ENCODE measurements at regions not wholly inside any gene's neighbourhood (a gene's known extent, or its start where the extent isn't known, plus 50 kb on each side); places are given as distances from the start of the nearest gene placed in this dataset.

DNA sequence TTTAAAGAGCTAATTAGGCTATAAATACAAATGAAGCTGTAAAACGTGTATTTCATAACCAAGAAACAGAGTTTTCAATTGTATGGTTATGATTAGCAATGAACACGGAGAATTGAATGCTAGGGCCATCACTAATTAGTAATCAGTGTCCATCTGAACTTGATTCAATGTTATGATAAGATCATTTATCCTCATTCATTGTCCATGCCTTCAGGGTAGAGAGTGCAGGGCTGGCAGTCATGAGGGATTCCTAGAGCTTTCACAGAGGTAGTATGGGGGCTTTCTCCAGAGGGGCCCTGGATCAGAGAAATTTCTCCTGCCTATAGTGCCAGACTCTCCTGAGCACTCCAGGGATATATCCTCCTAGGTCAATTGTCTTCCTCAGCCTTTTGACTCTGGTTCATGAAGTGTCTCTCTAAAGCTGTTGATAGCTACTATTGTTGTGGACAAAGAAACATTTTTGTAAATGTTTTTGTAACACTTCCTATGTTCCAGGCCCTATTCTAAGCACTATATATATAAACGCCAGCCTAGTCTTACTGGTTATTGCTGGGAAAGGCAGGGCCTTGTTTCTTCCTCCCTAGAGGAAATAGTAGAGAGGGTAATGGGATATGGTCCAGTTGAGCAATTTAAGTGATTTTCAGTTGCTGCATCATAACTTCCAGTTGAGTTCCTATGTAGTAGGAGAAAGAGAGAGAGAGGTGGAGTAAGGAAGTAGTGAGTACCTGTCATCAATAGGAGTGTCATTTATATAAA is 249.0 kb downstream of the NFKBIZ start:
- Histone ChIP-seq H3K79me2 (ENCODE audit: low read length) (no peaks in the 10 kb centered on the region), H3K9me2 (replicated peaks; ENCODE audit: insufficient read depth, low read length) (no peaks in the 10 kb centered on the region), H3K27me3 (replicated peaks; ENCODE audit: insufficient read depth, low read length) (no peaks in the 10 kb centered on the region), H3F3A (ENCODE audit: insufficient read depth, low read length) (no peaks in the 10 kb centered on the region), H3K4me1 (ENCODE audit: low read length) (peaks cover 28% of the 10 kb centered on the region), H3K4me3 (ENCODE audit: low read length) (no peak overlapping the region), H3K36me3 (replicated peaks; ENCODE audit: insufficient read depth, low read length) (no peaks in the 10 kb centered on the region), H3K9ac (ENCODE audit: low read length) (no peak overlapping the region), H2AFZ (ENCODE audit: low read length) (no peak overlapping the region), H3K4me2 (ENCODE audit: low read depth, low read length) (no peak overlapping the region), H4K20me1 (ENCODE audit: insufficient read depth, low read length) (no peaks in the 10 kb centered on the region), H3K27ac (ENCODE audit: low read length) (no peak overlapping the region), H3K9me3 (replicated peaks; ENCODE audit: insufficient read depth, low read length) (no peaks in the 10 kb centered on the region)
- no peak for DNase-seq
- TF ChIP-seq EZH2phosphoT487 (IDR thresholded peaks at IDR 0.05; ENCODE audit: low read length) (no peak), EZH2 (optimal IDR thresholded peaks at IDR 0.05; ENCODE audit: low read depth, low read length) (no peak)
- TF ChIP-seq, protein P1, sequence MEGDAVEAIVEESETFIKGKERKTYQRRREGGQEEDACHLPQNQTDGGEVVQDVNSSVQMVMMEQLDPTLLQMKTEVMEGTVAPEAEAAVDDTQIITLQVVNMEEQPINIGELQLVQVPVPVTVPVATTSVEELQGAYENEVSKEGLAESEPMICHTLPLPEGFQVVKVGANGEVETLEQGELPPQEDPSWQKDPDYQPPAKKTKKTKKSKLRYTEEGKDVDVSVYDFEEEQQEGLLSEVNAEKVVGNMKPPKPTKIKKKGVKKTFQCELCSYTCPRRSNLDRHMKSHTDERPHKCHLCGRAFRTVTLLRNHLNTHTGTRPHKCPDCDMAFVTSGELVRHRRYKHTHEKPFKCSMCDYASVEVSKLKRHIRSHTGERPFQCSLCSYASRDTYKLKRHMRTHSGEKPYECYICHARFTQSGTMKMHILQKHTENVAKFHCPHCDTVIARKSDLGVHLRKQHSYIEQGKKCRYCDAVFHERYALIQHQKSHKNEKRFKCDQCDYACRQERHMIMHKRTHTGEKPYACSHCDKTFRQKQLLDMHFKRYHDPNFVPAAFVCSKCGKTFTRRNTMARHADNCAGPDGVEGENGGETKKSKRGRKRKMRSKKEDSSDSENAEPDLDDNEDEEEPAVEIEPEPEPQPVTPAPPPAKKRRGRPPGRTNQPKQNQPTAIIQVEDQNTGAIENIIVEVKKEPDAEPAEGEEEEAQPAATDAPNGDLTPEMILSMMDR (IDR thresholded peaks at IDR 0.05; ENCODE audit: low read length), result no peak

DNA sequence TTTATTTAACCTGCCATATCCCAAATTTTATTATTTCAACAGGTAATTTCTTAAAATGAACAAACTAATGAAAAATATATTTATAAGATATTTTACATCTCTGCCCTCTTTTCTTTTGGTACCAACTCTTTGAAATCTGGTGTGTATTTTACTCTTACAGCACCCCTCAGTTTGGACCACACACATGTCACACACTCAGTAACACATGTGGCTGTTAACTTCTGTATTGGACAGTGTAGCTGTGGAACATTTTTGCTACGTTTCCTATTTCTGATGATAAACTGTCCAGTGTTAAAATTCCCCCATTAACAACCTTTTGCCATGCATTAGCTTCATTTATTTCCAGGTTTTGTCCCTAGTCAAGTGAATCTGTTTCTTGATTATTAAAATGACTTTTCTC is 250.6 kb downstream of the NFKBIZ start:
- no peaks in the 10 kb centered on the region for H3F3A ChIP-seq (ENCODE audit: insufficient read depth, low read length)
- H3K9ac ChIP-seq (ENCODE audit: low read length), result no peak overlapping the region
- TF ChIP-seq EZH2phosphoT487 (IDR thresholded peaks at IDR 0.05; ENCODE audit: low read length), result no peak
- TF ChIP-seq, protein P1 (IDR thresholded peaks at IDR 0.05; ENCODE audit: low read length), result no peak
- no peak for TF ChIP-seq EZH2 (optimal IDR thresholded peaks at IDR 0.05; ENCODE audit: low read depth, low read length)
- no peaks in the 10 kb centered on the region for H3K9me3 ChIP-seq (replicated peaks; ENCODE audit: insufficient read depth, low read length)
- H3K27ac ChIP-seq (ENCODE audit: low read length), result no peak overlapping the region
- no peak overlapping the region for H3K4me2 ChIP-seq (ENCODE audit: low read depth, low read length)
- H4K20me1 ChIP-seq (ENCODE audit: insufficient read depth, low read length), result no peaks in the 10 kb centered on the region
- H3K79me2 ChIP-seq (ENCODE audit: low read length), result no peaks in the 10 kb centered on the region
- H2AFZ ChIP-seq (ENCODE audit: low read length), result no peak overlapping the region
- H3K36me3 ChIP-seq (replicated peaks; ENCODE audit: insufficient read depth, low read length), result no peaks in the 10 kb centered on the region
- peaks cover 25% of the 10 kb centered on the region for H3K4me1 ChIP-seq (ENCODE audit: low read length)
- H3K9me2 ChIP-seq (replicated peaks; ENCODE audit: insufficient read depth, low read length), result no peaks in the 10 kb centered on the region
- DNase-seq, result no peak
- no peaks in the 10 kb centered on the region for H3K27me3 ChIP-seq (replicated peaks; ENCODE audit: insufficient read depth, low read length)
- H3K4me3 ChIP-seq (ENCODE audit: low read length), result no peak overlapping the region

DNA sequence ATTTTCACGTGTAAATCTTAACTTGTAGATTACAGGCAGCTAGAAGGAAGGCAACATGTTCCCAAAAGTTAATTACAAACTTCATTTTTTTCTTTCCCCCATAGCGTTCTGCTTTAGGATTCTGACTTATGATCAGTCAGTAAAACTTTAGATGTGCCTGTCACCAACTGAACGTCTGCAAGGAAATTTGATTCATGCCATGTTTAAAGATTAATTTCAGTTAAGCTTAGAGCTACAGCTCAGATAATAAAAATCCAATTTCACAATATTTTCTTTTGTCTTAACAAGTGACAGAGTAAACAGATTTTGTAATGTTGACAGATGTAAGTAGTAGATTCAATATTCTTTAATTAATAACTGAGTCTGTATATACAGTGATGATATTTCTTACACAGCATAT is 253.1 kb downstream of the NFKBIZ start:
- no peaks in the 10 kb centered on the region for H3K36me3 ChIP-seq (replicated peaks; ENCODE audit: insufficient read depth, low read length)
- no peaks in the 10 kb centered on the region for H3K79me2 ChIP-seq (ENCODE audit: low read length)
- H3K9ac ChIP-seq (ENCODE audit: low read length), result no peak overlapping the region
- no peak for DNase-seq
- no peaks in the 10 kb centered on the region for H3K9me3 ChIP-seq (replicated peaks; ENCODE audit: insufficient read depth, low read length)
- no peaks in the 10 kb centered on the region for H3K27me3 ChIP-seq (replicated peaks; ENCODE audit: insufficient read depth, low read length)
- H3K9me2 ChIP-seq (replicated peaks; ENCODE audit: insufficient read depth, low read length), result no peaks in the 10 kb centered on the region
- H2AFZ ChIP-seq (ENCODE audit: low read length), result no peak overlapping the region
- TF ChIP-seq EZH2phosphoT487 (IDR thresholded peaks at IDR 0.05; ENCODE audit: low read length) (no peak), EZH2 (optimal IDR thresholded peaks at IDR 0.05; ENCODE audit: low read depth, low read length) (no peak)
- TF ChIP-seq, protein P1 (IDR thresholded peaks at IDR 0.05; ENCODE audit: low read length), result no peak
- H3K4me2 ChIP-seq (ENCODE audit: low read depth, low read length), result no peak overlapping the region
- H3K4me1 ChIP-seq (ENCODE audit: low read length), result peaks cover 3% of the 10 kb centered on the region
- no peaks in the 10 kb centered on the region for H3F3A ChIP-seq (ENCODE audit: insufficient read depth, low read length)
- no peaks in the 10 kb centered on the region for H4K20me1 ChIP-seq (ENCODE audit: insufficient read depth, low read length)
- no peak overlapping the region for H3K27ac ChIP-seq (ENCODE audit: low read length)
- no peak overlapping the region for H3K4me3 ChIP-seq (ENCODE audit: low read length)

Data from MM.1S (cell line).